HG03025 (cell line): ENCODE measurements at regions not wholly inside any gene's neighbourhood (a gene's known extent, or its start where the extent isn't known, plus 50 kb on each side); places are given as distances from the start of the nearest gene placed in this dataset.

Experiments
- ATAC-seq: cut with Tn5 transposase; IDR thresholded peaks from one replicate; pipeline ENCODE4 v1.9.1; 2021; ENCODE audit warnings: mild to moderate bottlenecking, moderate library complexity; ENCODE audit not compliant: unreplicated experiment, low FRiP score

- no peak for ATAC-seq
Observed at GRCh38 chr9:106717686-106718085, 145.3 kb upstream of the ZNF462 start.

- no peak for ATAC-seq
Observed at GRCh38 chr9:106718936-106719335, 144.0 kb upstream of the ZNF462 start.

DNA sequence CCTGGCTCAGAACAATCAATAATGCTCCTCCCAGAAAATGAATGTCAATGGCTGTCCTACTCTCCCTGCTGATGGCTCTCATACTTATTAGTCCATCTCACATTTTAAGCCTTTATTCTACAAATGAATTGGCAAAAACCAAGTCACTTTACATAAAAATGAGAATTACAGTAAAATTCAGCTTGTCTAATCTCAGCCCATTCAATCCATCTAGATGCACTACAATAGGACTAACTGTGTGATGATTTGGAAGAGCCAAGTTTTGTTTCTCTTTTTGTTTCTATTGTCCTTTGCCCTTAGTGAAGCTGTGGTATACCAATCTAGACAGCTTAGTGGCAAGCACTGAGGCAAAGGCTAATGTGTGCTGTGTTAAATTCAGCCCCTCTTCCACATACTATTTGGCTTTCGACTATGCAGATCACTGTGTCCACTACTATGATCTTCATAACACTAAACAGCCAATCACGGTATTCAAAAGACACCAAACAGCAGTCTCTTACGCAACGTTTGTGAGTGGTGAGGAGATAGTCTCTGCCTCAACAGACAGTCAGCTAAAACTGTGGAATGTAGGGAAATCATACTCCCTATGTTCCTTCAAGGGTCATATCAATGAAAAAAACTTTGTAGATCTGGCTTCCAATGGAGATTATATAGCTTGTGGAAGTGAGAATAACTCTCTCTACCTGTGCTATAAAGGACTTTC, 140.8 kb upstream of the ZNF462 start:
- no peak for ATAC-seq

DNA sequence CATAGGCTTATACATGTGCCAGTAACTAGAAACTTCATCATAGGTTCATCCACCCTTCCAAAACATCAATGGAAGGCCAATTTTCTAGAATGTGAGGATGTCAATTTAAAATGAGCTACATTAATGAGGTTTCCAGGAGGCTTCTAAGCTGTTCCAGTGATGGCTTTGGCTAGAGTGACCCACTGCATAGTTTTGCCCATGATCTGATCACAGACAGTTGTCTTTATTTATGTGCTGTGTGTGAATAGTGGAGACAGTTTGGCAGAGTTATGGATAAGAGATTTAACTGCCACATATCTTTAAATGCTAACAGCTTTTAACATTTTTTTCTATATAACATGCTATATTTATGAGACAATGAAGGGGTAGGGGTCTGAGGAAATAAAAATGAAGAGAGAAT, 139.0 kb upstream of the ZNF462 start:
- no peak for ATAC-seq

GRCh38 chr9:106724566-106724965, 138.4 kb upstream of the ZNF462 start:
- ATAC-seq: no peak

DNA sequence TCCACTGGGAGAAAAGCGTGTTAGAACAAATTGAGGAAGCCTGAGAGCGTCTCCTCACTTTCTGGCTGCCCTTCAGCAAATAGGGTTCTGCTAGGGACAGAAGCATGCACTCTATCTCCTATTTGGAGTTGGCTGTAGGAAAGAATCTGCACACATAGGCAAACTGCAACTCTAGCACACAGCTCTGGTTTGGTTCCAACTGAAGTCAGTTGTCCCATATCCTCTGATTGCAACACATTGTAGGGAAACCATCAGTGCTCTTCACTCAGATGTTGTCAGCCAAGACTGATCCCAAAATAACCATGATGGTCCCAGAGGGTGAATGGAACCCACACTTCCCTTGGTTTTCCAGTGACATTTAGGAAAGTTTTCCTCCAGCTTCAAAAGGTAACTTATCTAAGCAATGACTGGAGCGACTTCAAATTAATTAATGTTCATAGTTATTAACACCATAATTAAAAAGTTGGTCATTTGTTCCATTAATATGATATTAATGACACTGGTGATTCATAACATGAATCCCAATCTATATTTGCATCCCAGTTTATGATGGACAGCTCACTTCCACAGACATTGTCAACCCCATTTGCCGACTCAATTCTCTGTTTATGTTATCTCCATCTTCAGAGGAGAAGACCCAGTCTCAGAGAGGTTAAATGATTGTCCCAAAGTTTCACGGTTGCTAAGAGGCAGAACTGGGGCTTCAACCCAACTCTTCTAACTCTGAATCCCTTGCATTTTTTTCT, 136.7 kb upstream of the ZNF462 start:
- ATAC-seq: no peak

- no peak for ATAC-seq
Observed at GRCh38 chr9:106727969-106728368, 135.0 kb upstream of the ZNF462 start.

GRCh38 chr9:106728860-106729259, 134.1 kb upstream of the ZNF462 start:
- ATAC-seq: no peak

DNA sequence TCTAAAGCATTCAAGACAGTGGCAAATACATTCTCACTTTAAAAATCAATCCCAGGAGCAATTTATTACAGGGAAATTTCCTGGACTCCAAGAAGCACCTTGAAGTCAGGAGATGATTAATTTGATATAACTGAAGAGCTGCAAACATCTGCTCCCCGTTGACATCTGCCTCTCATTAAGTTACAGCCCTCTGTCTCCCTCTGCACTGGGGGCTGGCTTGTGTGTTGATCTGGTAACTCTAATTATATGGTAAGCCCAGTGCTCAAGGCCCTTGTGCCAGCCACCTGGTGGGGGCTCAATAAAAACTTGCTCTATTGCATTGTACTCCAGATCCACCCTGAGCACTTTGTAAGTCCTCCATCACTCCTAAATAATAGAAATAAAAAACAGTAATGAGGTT, 131.1 kb upstream of the ZNF462 start:
- ATAC-seq: no peak

DNA sequence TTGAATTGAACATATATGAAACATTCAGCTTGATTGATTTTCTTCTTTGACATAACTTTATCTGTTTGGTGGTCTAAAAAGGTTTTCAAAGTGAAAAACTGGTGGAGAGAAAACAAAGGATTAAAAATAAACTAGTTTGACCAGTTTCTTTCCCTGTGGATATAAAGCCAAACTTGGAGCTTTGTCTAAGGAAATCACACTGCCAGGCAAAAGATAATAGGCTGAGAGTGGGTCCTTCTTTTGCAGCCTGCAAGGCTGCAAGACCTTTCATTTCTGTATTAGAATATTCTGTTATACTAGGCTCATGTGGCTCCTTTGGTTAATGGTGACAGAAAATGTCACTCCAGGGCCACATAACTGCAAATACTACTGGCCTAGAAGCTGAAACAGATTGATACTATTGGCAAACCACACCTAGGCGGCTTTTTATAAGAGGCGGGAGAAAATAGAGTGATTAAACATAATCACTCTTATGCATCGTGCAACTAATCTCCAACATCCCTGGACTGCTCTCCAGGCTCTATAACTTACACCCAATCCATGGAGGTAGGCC, 129.1 kb upstream of the ZNF462 start:
- ATAC-seq: no peak

DNA sequence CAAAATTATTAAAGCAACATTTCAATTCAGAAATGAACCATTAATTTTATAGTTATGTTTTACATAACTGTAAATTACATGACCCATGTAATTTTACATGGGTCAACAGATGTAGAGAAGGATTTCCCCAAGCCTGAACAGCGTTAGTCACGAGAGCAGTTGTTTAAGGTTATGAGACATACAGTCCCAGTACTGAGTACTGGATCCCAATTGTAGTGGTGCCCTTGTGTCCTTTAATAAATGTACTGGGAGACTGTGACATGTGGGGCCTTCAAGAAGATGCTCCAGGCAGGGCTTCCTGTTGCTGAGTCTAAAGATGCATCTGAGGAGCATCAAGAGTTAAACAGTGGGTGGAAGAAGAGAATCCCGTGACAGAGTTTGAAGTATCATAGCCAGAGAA, 125.5 kb upstream of the ZNF462 start:
- no peak for ATAC-seq

DNA sequence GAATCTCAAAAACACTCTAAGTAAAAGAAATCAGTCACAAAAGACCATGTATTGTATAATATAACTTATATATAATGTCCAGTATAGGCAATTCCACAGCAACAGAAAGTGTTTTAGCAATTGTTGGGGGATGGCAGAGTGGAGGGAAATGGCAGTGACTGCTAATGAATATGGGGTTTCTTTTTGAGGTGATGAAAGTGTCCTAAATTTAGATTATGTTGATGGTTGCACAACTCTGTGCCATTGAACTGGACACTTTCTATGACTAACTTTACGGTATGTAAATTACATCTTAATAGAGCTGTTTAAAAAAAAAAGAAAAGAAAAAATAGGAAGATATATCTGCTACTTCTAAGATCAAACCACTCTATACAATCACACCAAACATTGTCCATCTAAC, 124.9 kb upstream of the ZNF462 start:
- ATAC-seq: no peak

- ATAC-seq: no peak
Observed at GRCh38 chr9:106745457-106745856, 117.5 kb upstream of the ZNF462 start.

DNA sequence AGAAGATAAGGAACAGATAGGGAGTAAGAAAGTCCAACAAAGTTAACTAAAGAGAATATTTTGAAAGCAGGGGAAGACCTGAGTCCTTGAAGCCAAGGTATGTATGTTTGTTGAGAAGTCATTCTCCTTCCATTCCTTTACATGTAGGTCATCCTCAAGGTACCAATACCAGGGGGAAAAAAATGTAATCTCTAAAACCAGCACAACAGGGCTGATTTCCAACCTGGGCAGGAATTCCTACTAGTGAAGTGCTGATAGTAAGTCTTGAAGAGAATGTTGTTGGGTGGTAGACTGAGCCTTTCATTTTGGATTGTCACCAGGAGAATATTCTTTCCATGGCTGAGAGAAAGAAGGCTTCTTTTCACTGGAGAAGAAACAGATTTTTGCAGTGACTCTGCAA, 117.1 kb upstream of the ZNF462 start:
- ATAC-seq: no peak

DNA sequence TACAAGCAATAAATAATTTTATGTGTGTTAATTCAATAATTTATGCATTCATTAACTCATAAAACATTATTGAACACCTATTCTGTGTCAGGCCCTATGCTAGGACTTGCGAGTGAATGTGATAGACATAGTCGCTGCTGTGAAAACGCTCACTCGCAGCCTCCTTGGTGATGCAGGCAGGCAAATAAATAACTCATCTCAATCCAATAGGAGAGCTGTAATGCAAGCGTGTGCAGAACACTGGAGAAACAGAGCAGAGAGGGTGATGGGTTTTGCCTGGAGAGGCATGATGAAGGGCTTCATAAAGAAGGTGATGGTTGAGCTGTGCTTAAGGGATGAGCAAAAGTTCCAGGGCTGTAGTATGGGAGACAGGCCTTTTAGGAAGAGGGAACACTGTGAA, 111.3 kb upstream of the ZNF462 start:
- ATAC-seq: no peak

- no peak for ATAC-seq
Observed at GRCh38 chr9:106752581-106752980, 110.4 kb upstream of the ZNF462 start.

DNA sequence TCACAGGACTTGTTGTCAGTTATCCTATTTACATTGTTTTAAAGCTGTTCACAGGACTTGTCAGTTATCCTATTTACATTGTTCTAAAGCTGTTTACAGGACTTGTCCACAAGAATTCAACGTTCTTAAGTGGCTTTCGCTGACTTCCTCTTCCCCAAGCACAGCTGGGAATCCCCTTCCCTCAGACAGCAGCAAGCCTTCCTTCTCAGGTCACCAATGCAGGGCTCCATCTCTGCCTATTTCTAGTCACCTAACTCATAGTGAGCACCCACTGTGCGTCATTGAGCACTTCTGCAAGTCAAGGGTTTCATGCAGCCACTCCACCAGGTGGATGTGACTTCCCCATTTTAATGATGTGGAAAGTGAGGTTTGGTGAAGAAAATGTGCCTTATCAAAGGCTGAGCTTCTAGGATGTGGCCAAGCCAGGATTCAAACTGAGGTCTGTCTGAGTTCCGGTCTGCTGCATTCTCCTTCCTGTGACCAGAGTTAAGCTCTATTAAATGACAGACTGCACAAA, 109.8 kb upstream of the ZNF462 start:
- peak; percentile 82 for ATAC-seq

GRCh38 chr9:106755736-106756135, 107.2 kb upstream of the ZNF462 start:
- no peak for ATAC-seq

GRCh38 chr9:106757514-106757913, 105.5 kb upstream of the ZNF462 start:
- ATAC-seq: no peak

- peak; percentile 63 for ATAC-seq
Observed at GRCh38 chr9:106758911-106759310, 104.1 kb upstream of the ZNF462 start.

- no peak for ATAC-seq
Observed at GRCh38 chr9:106761493-106761892, 101.5 kb upstream of the ZNF462 start.

DNA sequence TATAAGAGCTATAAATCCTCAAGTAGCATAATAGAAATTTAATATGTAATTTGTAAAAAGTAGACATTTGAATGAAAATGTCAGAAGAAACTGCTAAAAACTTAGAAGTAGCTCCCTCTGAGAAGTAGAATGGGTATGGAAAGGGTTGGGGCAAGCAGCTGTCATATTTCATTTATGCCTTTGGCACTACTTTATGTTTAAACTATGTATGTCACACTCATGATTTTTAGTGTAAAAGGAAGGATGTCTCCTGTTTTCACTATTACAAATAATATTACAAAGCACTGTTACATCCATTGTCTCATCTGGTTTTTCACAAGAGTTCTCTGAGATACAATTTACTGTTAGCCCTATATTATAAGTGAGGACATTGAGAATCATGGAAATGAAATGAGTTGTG, 96.3 kb upstream of the ZNF462 start:
- ATAC-seq: no peak
